Kidney (tissue), 13 donors: ENCODE measurements at regions not wholly inside any gene's neighbourhood (a gene's known extent, or its start where the extent isn't known, plus 50 kb on each side); places are given as distances from the start of the nearest gene placed in this dataset.

Source experiments
- DNase-seq, 5 donors: peaks; one replicate each; pipeline ENCODE4 v3.0.0-alpha.2; 2013 to 2020
- FAIRE-seq: peaks from 2 replicates; lab custom pipeline; 2012; peaks lifted over from hg19 to GRCh38; lab: Jason Lieb, UNC
- H3K27ac ChIP-seq, 2 donors: one replicate each; pipeline ENCODE4 v1.7.0; 2013; ENCODE audit warnings: low read depth in 2 of 2, low read length in 2 of 2, inconsistent platforms in 1 of 2
- H3K27me3 ChIP-seq: one replicate; pipeline ENCODE4 v1.7.1; 2013; ENCODE audit warnings: low read length, inconsistent platforms; ENCODE audit not compliant: control insufficient read depth, insufficient read depth
- H3K36me3 ChIP-seq, 3 donors: one replicate each; pipeline versions ENCODE4 v1.7.0 to v1.7.1; 2013; ENCODE audit warnings: low read length in 3 of 3, control low read depth in 1 of 3, inconsistent platforms in 1 of 3; ENCODE audit not compliant: insufficient read depth in 3 of 3, control insufficient read depth in 2 of 3
- H3K4me1 ChIP-seq, 3 donors: one replicate each; pipeline versions ENCODE4 v1.7.0 to v1.7.1; 2013; ENCODE audit warnings: low read length in 3 of 3, inconsistent platforms in 1 of 3, low read depth in 1 of 3; ENCODE audit not compliant: control insufficient read depth in 2 of 3, insufficient read depth in 2 of 3
- H3K4me3 ChIP-seq, 3 donors: one replicate each; pipeline versions ENCODE4 v1.7.0 to v1.8.1; 2013; ENCODE audit warnings: low read length in 3 of 3, control low read depth in 1 of 3, inconsistent platforms in 1 of 3
- H3K9ac ChIP-seq, 3 donors: one replicate each; pipeline versions ENCODE4 v1.7.0 to v1.7.1; 2013; ENCODE audit warnings: low read length in 3 of 3, control low read depth in 1 of 3, inconsistent platforms in 1 of 3
- H3K9me3 ChIP-seq, 3 donors: one replicate each; pipeline versions ENCODE4 v1.7.0 to v1.7.1; 2013; ENCODE audit warnings: low read length in 3 of 3, control low read depth in 1 of 3, inconsistent platforms in 1 of 3; ENCODE audit not compliant: control insufficient read depth in 2 of 3, insufficient read depth in 1 of 3
- intact Hi-C: fragments of 100-400 bp; cut with DNase I; formaldehyde crosslinking; loops from one replicate; pipeline ENCODE4 v1.11.1; 2022
- TF ChIP-seq, protein P1 (sequence below): IDR thresholded peaks from 3 replicates; pipeline ENCODE4 v1.5.1; 2012; ENCODE audit warnings: mild to moderate bottlenecking, moderate library complexity, borderline replicate concordance; ENCODE audit not compliant: insufficient read depth; ENCODE audit errors: extremely low read depth
- donor health status: control.
- donor health status: control.
- donor health status: control.
- donor health status: control.
- donor health status: control.
- donor health status: DM: yes; HTN: yes; CAD: no.
- donor health status: Normal renal cell carcinoma (clear cell type).

DNA sequence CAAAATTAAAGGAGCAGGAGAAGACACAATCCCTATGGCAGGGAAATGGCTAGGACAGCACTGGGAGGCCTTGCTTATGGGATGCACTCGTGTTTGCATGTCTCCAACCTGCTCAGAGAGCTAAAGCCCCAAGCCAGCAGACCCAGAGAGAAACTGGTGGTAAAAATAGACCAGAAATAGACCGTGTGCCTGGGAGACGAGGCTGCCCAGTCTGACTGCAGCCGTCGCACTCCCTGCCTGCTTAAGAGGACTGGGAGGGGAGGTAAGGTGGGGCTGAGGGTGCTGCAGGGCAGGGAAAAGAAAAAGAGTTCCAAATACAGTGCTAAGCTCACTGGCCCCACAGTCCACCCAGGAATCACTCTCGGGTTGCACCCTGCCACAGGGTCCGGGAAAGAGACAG, 633.5 kb downstream of the BCOR start:
- Histone ChIP-seq H3K9me3 (no peaks in the 10 kb centered on the region), H3K36me3 (no peaks in the 10 kb centered on the region), H3K4me3 (no peak overlapping the region), H3K9ac (no peak overlapping the region), H3K27me3 (no peaks in the 10 kb centered on the region), H3K4me1 (no peaks in the 10 kb centered on the region), H3K27ac (no peak overlapping the region)
- FAIRE-seq, result no peak
- intact Hi-C loops, result no loop called here
- no peak for DNase-seq
- TF ChIP-seq, protein P1, sequence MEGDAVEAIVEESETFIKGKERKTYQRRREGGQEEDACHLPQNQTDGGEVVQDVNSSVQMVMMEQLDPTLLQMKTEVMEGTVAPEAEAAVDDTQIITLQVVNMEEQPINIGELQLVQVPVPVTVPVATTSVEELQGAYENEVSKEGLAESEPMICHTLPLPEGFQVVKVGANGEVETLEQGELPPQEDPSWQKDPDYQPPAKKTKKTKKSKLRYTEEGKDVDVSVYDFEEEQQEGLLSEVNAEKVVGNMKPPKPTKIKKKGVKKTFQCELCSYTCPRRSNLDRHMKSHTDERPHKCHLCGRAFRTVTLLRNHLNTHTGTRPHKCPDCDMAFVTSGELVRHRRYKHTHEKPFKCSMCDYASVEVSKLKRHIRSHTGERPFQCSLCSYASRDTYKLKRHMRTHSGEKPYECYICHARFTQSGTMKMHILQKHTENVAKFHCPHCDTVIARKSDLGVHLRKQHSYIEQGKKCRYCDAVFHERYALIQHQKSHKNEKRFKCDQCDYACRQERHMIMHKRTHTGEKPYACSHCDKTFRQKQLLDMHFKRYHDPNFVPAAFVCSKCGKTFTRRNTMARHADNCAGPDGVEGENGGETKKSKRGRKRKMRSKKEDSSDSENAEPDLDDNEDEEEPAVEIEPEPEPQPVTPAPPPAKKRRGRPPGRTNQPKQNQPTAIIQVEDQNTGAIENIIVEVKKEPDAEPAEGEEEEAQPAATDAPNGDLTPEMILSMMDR, result no peak

DNA sequence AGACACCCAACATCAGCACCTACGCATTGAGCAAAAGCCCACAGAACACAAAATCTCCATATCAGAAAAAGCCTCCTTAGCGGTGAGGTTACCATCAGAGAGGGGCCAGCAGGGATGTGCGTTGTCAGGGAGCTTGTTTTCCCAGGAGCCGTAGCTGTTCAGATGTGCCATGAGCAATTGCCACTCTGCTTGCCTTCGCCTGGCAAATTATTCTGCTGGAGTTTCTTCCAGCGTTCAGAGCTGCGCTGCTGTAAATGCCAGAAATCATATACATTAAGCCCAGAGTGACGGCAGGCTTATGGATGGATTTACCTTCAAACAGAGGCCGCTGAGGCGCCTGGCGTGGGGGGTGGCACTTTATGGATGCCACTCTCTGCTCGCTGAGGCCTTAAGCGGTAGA, 632.3 kb downstream of the BCOR start:
- no peak for FAIRE-seq
- Histone ChIP-seq H3K27ac (no peak overlapping the region), H3K4me3 (no peak overlapping the region), H3K9me3 (no peaks in the 10 kb centered on the region), H3K4me1 (no peaks in the 10 kb centered on the region), H3K9ac (no peak overlapping the region), H3K36me3 (no peaks in the 10 kb centered on the region), H3K27me3 (no peaks in the 10 kb centered on the region)
- TF ChIP-seq, protein P1, result no peak
- intact Hi-C loops, result no loop called here
- DNase-seq, result no peak

DNA sequence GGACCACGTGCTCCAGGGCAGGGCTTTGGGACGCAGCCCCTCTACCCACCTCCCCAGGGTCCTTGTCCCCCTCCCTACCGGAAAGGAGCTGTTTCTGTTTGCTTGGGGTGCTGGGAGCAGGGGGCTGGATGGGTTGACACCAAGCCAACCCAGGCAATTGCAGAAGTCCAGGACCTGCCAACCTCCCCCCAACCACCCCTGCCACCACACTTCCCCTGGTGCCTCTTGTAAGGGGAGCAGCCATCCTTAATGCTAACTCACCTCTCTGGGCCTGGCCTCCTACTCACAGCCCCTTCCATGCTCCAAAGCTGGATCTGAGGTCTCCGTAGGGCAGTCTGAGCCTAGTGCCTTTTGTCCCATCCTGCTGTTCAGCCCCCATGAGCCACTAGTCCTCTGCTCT, 631.9 kb downstream of the BCOR start:
- TF ChIP-seq, protein P1, result no peak
- no peak for DNase-seq
- no peak overlapping the region for H3K4me3 ChIP-seq
- no peaks in the 10 kb centered on the region for H3K9me3 ChIP-seq
- no peaks in the 10 kb centered on the region for H3K36me3 ChIP-seq
- intact Hi-C loops, result no loop called here
- no peak overlapping the region for H3K27ac ChIP-seq
- no peaks in the 10 kb centered on the region for H3K27me3 ChIP-seq
- H3K4me1 ChIP-seq, result no peaks in the 10 kb centered on the region
- no peak overlapping the region for H3K9ac ChIP-seq
- FAIRE-seq, result no peak

DNA sequence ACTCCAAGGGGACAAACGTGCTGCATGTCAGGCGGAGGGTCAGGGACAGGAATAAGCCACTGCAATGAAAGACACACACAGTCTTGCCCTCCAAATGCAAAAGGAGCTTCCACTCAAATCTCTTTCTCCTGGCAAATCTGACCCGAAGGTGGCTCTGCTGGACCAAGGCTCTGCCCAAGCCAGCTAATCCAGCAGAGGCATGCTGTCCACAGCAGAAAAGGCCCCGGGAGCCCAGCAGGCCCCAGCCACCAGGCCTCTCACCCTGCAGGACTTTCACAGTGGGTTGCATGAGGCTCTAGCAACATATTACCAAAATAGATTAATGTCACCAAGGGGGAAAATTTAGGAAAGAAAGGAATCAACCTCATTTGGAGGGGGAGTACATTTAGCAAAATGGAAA, 628.6 kb downstream of the BCOR start:
- intact Hi-C loops, result no loop called here

More for the DNA sequence above, 628.6 kb downstream of the BCOR start:
- Histone ChIP-seq H3K4me1 (no peaks in the 10 kb centered on the region), H3K36me3 (no peaks in the 10 kb centered on the region), H3K9ac (no peak overlapping the region), H3K27me3 (no peaks in the 10 kb centered on the region), H3K27ac (no peak overlapping the region), H3K9me3 (no peaks in the 10 kb centered on the region), H3K4me3 (no peak overlapping the region)
- no peak for DNase-seq
- FAIRE-seq, result no peak
- TF ChIP-seq, protein P1, result no peak
